OCI-LY1 (cell line): ENCODE measurements at regions not wholly inside any gene's neighbourhood (a gene's known extent, or its start where the extent isn't known, plus 50 kb on each side); places are given as distances from the start of the nearest gene placed in this dataset.

Source experiments
- H2AFZ ChIP-seq: fragments of 200-600 bp; sonication (generic), shearing (Covaris generic); 2 replicates; pipeline ENCODE4 v1.6.0; 2014; ENCODE audit warnings: antibody characterized with exemption, mild to moderate bottlenecking, low read length
- H3F3A ChIP-seq: fragments of 200-600 bp; sonication (generic), shearing (Covaris generic); 2 replicates; pipeline ENCODE4 v1.6.0; 2014; ENCODE audit warnings: mild to moderate bottlenecking, antibody characterized with exemption, low read length, moderate library complexity; ENCODE audit not compliant: insufficient read depth
- H3K27ac ChIP-seq: fragments of 200-600 bp; sonication (generic); 2 replicates; pipeline ENCODE4 v1.5.1; 2014; ENCODE audit warnings: low read length, mixed run types, mild to moderate bottlenecking, low read depth; ENCODE audit not compliant: poor library complexity, severe bottlenecking
- H3K27me3 ChIP-seq: fragments of 200-600 bp; sonication (generic); 2 replicates; pipeline ENCODE4 v1.6.0; 2014; ENCODE audit warnings: antibody characterized with exemption, mild to moderate bottlenecking, low read length, moderate library complexity; ENCODE audit not compliant: insufficient read depth
- H3K36me3 ChIP-seq: fragments of 200-600 bp; sonication (generic); 2 replicates; pipeline ENCODE4 v1.6.1; 2014; ENCODE audit warnings: mild to moderate bottlenecking, antibody characterized with exemption, low read length, moderate library complexity, mixed read lengths; ENCODE audit not compliant: insufficient read depth
- H3K4me1 ChIP-seq: fragments of 200-600 bp; sonication (generic); 2 replicates; pipeline ENCODE4 v1.5.1; 2014; ENCODE audit warnings: mild to moderate bottlenecking, low read length, moderate library complexity; ENCODE audit not compliant: insufficient read depth, severe bottlenecking
- H3K4me2 ChIP-seq: fragments of 200-600 bp; sonication (generic), shearing (Covaris generic); 2 replicates; pipeline ENCODE4 v1.6.1; 2014; ENCODE audit warnings: low read length
- H3K4me3 ChIP-seq: fragments of 200-600 bp; sonication (generic); 2 replicates; pipeline ENCODE4 v1.5.1; 2014; ENCODE audit warnings: low read length, low read depth, mild to moderate bottlenecking, mixed read lengths; ENCODE audit not compliant: poor library complexity, severe bottlenecking
- H3K79me2 ChIP-seq: fragments of 200-600 bp; shearing (Covaris generic); 2 replicates; pipeline ENCODE4 v1.6.1; 2016; ENCODE audit warnings: mixed run types, low read length, mixed read lengths; ENCODE audit not compliant: insufficient read depth
- H3K9ac ChIP-seq: fragments of 200-600 bp; sonication (generic), shearing (Covaris generic); 2 replicates; pipeline ENCODE4 v1.6.1; 2014; ENCODE audit warnings: mild to moderate bottlenecking, low read length, mixed read lengths
- H3K9me2 ChIP-seq: fragments of 200-600 bp; sonication (generic), shearing (Covaris generic); 2 replicates; pipeline ENCODE4 v1.6.1; 2014; ENCODE audit warnings: low read depth, mild to moderate bottlenecking, low read length, mixed read lengths
- H3K9me3 ChIP-seq: fragments of 200-600 bp; shearing (Covaris generic); 2 replicates; pipeline ENCODE4 v1.6.1; 2014; ENCODE audit warnings: low read length, mixed read lengths
- H4K20me1 ChIP-seq: fragments of 200-600 bp; sonication (generic), shearing (Covaris generic); 2 replicates; pipeline ENCODE4 v1.6.0; 2016; ENCODE audit warnings: mild to moderate bottlenecking, low read length; ENCODE audit not compliant: insufficient read depth
- CTCF ChIP-seq: fragments of 200-600 bp; sonication (generic), shearing (Covaris generic); IDR thresholded peaks from 2 replicates; pipeline ENCODE4 v1.5.1; 2017; ENCODE audit warnings: mild to moderate bottlenecking, antibody characterized with exemption, low read length, moderate library complexity, mixed read lengths
- EZH2 ChIP-seq: fragments of 200-600 bp; sonication (generic), shearing (Covaris generic); IDR thresholded peaks from 2 replicates; pipeline ENCODE4 v1.8.0; 2017; ENCODE audit warnings: borderline replicate concordance, mixed run types, mild to moderate bottlenecking, antibody characterized with exemption, low read length, moderate library complexity, mixed read lengths

- H3K9me3 ChIP-seq = no peaks in the 10 kb centered on the region
- H3F3A ChIP-seq = no peaks in the 10 kb centered on the region
- H3K36me3 ChIP-seq = no peaks in the 10 kb centered on the region
- H2AFZ ChIP-seq = no peak overlapping the region
- TF ChIP-seq CTCF (no peak), EZH2 (no peak)
- no peaks in the 10 kb centered on the region for H3K9me2 ChIP-seq
- H3K4me2 ChIP-seq = no peak overlapping the region
- H4K20me1 ChIP-seq = no peaks in the 10 kb centered on the region
- no peaks in the 10 kb centered on the region for H3K4me1 ChIP-seq
- no peaks in the 10 kb centered on the region for H3K27me3 ChIP-seq
- no peak overlapping the region for H3K4me3 ChIP-seq
- H3K27ac ChIP-seq = no peak overlapping the region
- H3K9ac ChIP-seq = no peak overlapping the region
- H3K79me2 ChIP-seq = no peaks in the 10 kb centered on the region
These were observed 109.5 kb downstream of the PSMG1 start for GRCh38 chr21:39073717-39074116.

GRCh38 chr21:39073063-39073462, 110.2 kb downstream of the PSMG1 start:
- Histone ChIP-seq H3K4me2 (no peak overlapping the region), H3K4me3 (no peak overlapping the region), H2AFZ (no peak overlapping the region), H4K20me1 (no peaks in the 10 kb centered on the region), H3K9me2 (no peaks in the 10 kb centered on the region), H3K9ac (no peak overlapping the region), H3K36me3 (no peaks in the 10 kb centered on the region), H3K27ac (no peak overlapping the region), H3F3A (no peaks in the 10 kb centered on the region), H3K4me1 (no peaks in the 10 kb centered on the region), H3K27me3 (no peaks in the 10 kb centered on the region), H3K79me2 (no peaks in the 10 kb centered on the region), H3K9me3 (no peaks in the 10 kb centered on the region)
- TF ChIP-seq CTCF = no peak
- no peak for TF ChIP-seq EZH2

- Histone ChIP-seq H2AFZ (no peak overlapping the region), H4K20me1 (no peaks in the 10 kb centered on the region), H3K4me3 (no peak overlapping the region), H3K27ac (no peak overlapping the region), H3K27me3 (no peaks in the 10 kb centered on the region), H3K79me2 (no peaks in the 10 kb centered on the region), H3K9me2 (no peaks in the 10 kb centered on the region), H3K4me1 (no peaks in the 10 kb centered on the region), H3K9me3 (no peaks in the 10 kb centered on the region), H3K9ac (no peak overlapping the region), H3F3A (no peaks in the 10 kb centered on the region), H3K36me3 (no peaks in the 10 kb centered on the region), H3K4me2 (no peak overlapping the region)
- no peak for TF ChIP-seq CTCF
These were observed 110.8 kb downstream of the PSMG1 start for GRCh38 chr21:39072468-39072867.
